GM18499 (cell line): ENCODE measurements at regions not wholly inside any gene's neighbourhood (a gene's known extent, or its start where the extent isn't known, plus 50 kb on each side); places are given as distances from the start of the nearest gene placed in this dataset.

ENCODE experiments used
- ATAC-seq: cut with Tn5 transposase; IDR thresholded peaks from one replicate; pipeline ENCODE4 v1.9.1; 2021; ENCODE audit warnings: moderate number of reproducible peaks; ENCODE audit not compliant: insufficient read depth, unreplicated experiment

- no peak for ATAC-seq
These were observed 170.3 kb upstream of the ARRDC4 start for GRCh38 chr15:97790180-97790579.

- no peak for ATAC-seq
These were observed 168.4 kb upstream of the ARRDC4 start for GRCh38 chr15:97791824-97792792.

- ATAC-seq = no peak
These were observed 155.6 kb upstream of the ARRDC4 start for GRCh38 chr15:97804950-97805349.

- ATAC-seq = no peak
These were observed 153.7 kb upstream of the ARRDC4 start for GRCh38 chr15:97806766-97807165.

GRCh38 chr15:97815835-97816234 is 144.7 kb upstream of the ARRDC4 start:
- no peak for ATAC-seq

- ATAC-seq = no peak
These were observed 143.1 kb upstream of the ARRDC4 start for GRCh38 chr15:97817276-97817890.

- ATAC-seq = no peak
These were observed 124.5 kb upstream of the ARRDC4 start for GRCh38 chr15:97836003-97836402.

GRCh38 chr15:97837896-97838295 is 122.6 kb upstream of the ARRDC4 start:
- no peak for ATAC-seq

- no peak for ATAC-seq
These were observed 121.8 kb upstream of the ARRDC4 start for GRCh38 chr15:97838606-97839210.

GRCh38 chr15:97840501-97840900 is 120.0 kb upstream of the ARRDC4 start:
- no peak for ATAC-seq

- ATAC-seq = no peak
These were observed 118.9 kb upstream of the ARRDC4 start for GRCh38 chr15:97841558-97841957.

- no peak for ATAC-seq
These were observed 111.3 kb upstream of the ARRDC4 start for GRCh38 chr15:97849183-97849582.

- no peak for ATAC-seq
These were observed 102.2 kb upstream of the ARRDC4 start for GRCh38 chr15:97858296-97858695.

GRCh38 chr15:97861529-97862260 is 98.8 kb upstream of the ARRDC4 start:
- no peak for ATAC-seq

- no peak for ATAC-seq
These were observed 93.5 kb upstream of the ARRDC4 start for GRCh38 chr15:97866959-97867358.

- ATAC-seq = no peak
These were observed 92.6 kb upstream of the ARRDC4 start for GRCh38 chr15:97867870-97868269.

- ATAC-seq = no peak
These were observed 91.5 kb upstream of the ARRDC4 start for GRCh38 chr15:97868981-97869380.

- ATAC-seq = no peak
These were observed 89.7 kb upstream of the ARRDC4 start for GRCh38 chr15:97870771-97871170.

GRCh38 chr15:97874139-97874538 is 86.4 kb upstream of the ARRDC4 start:
- ATAC-seq = no peak

GRCh38 chr15:97875025-97875512 is 85.4 kb upstream of the ARRDC4 start:
- ATAC-seq = no peak
